GM12865 (cell line): ENCODE measurements at regions not wholly inside any gene's neighbourhood (a gene's known extent, or its start where the extent isn't known, plus 50 kb on each side); places are given as distances from the start of the nearest gene placed in this dataset.

ENCODE experiments used
- DNase-seq: peaks from one replicate; pipeline ENCODE4 v3.0.0; 2010; ENCODE audit warnings: low read depth
- H3K4me3 ChIP-seq: 2 replicates; pipeline ENCODE4 v1.5.1; 2011; ENCODE audit warnings: mild to moderate bottlenecking, low read depth, low read length, control low read depth
- TF ChIP-seq, protein P1 (sequence below): IDR thresholded peaks from 2 replicates; pipeline ENCODE4 v1.5.1; 2011; ENCODE audit warnings: low read length, control low read depth, low read depth, inconsistent platforms; ENCODE audit not compliant: insufficient read depth; ENCODE audit errors: missing control alignments

DNA sequence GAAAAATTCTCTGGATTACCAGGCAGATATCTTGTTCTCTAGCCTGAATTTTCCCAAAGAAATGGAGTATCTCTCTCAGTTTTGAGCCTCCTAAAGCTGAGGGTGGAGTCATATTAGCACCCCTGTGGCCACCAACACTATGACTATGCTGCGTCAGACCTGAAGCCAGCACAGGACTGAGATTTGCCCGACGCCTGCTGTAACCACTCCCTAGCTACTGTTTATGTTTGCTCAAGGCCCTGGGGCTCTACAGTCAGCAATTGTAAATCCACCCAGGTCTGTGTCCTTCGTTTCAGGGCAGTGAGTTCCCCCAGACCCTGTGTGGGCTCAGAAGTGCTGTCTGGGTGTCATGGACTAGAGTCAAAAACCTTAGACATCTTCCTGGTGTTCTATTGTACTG, 61.4 kb downstream of the ZXDA start:
- no peak for DNase-seq
- H3K4me3 ChIP-seq = no peak overlapping the region
- TF ChIP-seq, protein P1, sequence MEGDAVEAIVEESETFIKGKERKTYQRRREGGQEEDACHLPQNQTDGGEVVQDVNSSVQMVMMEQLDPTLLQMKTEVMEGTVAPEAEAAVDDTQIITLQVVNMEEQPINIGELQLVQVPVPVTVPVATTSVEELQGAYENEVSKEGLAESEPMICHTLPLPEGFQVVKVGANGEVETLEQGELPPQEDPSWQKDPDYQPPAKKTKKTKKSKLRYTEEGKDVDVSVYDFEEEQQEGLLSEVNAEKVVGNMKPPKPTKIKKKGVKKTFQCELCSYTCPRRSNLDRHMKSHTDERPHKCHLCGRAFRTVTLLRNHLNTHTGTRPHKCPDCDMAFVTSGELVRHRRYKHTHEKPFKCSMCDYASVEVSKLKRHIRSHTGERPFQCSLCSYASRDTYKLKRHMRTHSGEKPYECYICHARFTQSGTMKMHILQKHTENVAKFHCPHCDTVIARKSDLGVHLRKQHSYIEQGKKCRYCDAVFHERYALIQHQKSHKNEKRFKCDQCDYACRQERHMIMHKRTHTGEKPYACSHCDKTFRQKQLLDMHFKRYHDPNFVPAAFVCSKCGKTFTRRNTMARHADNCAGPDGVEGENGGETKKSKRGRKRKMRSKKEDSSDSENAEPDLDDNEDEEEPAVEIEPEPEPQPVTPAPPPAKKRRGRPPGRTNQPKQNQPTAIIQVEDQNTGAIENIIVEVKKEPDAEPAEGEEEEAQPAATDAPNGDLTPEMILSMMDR = no peak

DNA sequence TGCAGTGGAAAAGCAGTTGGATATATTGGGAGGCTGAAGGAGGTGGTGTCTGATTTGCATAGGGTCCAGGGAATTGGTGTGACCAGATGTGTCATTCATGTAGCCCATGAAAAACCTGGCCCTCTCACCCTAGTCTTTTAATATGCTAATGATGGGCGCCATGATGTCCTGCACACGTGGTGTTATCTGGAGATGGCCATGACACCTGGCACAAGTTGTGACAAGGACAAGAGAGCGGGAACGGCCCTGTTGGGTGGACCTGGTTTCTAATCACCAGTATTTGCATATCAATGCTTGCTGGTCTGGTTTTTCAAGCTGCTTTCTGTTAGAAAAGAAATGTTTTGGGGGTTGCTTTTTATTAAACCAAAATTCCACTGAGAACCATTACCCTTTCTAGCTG, 87.4 kb downstream of the ZXDA start:
- TF ChIP-seq, protein P1 = no peak
- no peak overlapping the region for H3K4me3 ChIP-seq
- no peak for DNase-seq

DNA sequence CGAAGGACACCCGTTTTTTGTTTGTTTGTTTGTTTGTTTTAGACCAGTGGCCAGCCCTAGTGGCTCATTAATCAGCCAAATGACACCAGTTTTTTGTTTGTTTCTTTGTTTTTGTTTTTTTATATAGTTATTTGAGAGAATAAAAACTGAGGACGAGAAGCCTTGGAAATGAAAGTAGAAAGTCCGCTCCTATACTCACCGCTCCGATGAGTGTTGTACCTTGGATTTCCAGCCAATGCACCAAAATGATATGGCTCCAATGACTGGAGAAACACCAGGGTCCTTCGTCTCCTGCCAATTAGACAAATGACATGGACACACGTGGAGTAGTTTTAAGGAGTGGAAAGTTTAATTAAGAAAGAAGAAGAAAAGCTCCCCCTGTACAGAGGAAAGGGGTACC, 87.9 kb downstream of the ZXDA start:
- DNase-seq = no peak
- TF ChIP-seq, protein P1 = no peak
- H3K4me3 ChIP-seq = no peak overlapping the region

DNA sequence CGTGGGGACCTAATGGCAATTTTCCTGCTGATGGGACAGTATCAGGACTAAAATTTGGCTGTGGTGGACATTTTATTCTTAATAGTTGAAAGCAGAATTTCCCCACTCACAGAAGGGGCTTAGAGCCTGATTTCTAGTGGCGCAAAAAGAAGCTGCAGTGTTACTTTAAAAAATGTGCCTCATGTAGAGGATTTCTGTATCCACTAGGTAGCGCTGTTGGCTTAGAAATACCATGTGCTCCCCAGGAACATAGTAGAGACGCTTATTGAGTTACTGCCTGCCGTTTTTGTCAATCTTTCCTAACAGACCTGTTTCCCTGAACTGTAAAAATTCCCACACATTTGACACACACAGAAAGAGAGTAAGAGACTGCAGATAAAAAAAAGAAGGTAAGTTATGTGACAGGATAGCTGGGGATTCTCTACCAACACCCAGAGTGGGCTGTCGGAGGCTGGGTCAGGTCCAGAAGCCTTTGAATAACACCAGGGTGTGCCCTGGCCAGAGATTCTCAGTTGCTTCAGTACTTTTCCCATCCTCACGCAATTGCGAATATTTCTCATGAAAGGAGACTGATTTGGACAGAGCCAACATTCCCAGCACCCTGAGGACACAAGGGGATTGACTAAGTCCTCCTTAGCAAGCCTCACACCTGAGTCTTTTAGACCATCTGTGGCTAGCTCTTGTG, 88.4 kb downstream of the ZXDA start:
- no peak overlapping the region for H3K4me3 ChIP-seq
- peak; percentile 55 for DNase-seq
- TF ChIP-seq, protein P1 = peak; percentile 45

DNA sequence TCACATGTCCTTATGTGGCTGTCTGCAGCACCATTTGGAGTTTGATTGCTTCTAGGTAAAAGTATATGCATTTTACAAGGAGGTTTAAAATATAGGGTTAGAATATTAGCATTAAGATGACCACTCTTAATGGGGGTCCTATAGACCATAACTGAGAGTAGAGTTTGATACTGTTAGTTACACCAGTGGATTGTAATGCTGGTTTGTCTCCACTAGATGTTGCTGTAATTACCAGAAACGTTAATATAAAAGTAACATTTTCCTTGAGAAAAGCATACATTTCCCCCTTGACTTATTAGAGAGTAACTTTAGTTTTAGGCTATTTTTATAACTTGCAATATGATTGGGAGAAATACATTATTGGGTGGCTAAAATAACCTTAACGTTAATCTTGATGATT, 93.0 kb downstream of the ZXDA start:
- DNase-seq = no peak
- H3K4me3 ChIP-seq = no peak overlapping the region
- TF ChIP-seq, protein P1 = peak; percentile 11

DNA sequence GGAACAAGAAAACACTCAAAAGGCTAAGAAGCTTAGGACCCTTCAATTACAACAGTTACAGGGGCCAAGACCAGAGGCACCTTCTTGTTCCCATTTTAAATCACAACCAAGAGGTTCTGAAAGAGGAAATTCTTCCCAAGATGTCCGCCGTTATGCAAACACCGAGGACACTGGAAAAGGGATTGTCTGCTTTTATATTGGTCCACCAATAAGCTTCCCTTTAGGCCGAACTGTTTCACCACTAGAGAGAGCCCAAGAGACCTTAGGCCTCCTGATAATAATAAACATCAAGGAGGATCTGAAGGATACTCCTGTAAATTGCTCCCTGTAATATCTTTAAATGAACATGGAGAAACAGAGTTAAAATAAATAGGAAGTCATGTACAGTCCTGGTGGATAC, 92.6 kb upstream of the NLRP2B start:
- no peak for DNase-seq
- TF ChIP-seq, protein P1 = no peak
- H3K4me3 ChIP-seq = no peak overlapping the region

DNA sequence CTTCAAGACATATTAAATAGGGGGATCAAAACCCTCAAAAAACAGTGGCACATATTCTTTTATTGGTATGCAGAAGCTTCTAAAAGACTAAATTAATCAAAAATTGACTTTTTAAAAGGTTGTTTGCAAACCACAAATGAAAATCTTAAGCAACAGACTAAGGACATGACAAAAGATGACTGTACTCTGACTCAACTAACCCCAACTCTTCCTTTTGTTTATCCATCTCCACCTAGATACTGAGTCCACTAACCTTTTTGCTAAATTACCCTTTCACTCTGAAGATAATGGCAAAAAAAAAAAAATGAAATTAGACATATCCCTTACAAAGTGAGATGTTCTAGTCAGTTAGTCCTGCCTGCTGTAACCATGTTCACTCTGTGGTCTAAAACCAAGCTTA, 91.6 kb upstream of the NLRP2B start:
- no peak overlapping the region for H3K4me3 ChIP-seq
- no peak for DNase-seq
- TF ChIP-seq, protein P1 = no peak
